BE2C (cell line): ENCODE measurements at regions not wholly inside any gene's neighbourhood (a gene's known extent, or its start where the extent isn't known, plus 50 kb on each side); places are given as distances from the start of the nearest gene placed in this dataset.
A peak's percentile ranks its signal among the peaks of the same experiment; 100 is the strongest.

Experiments used
- DNase-seq: peaks from one replicate; pipeline ENCODE4 v3.0.0-alpha.2; 2020
- H3K27me3 ChIP-seq: fragments of 250-450 bp; sonication (Bioruptor Pico); 2 replicates; pipeline ENCODE4 v1.5.1; 2020; ENCODE audit warnings: mild to moderate bottlenecking
- H3K36me3 ChIP-seq: fragments of 250-450 bp; sonication (Bioruptor Pico); 2 replicates; pipeline ENCODE4 v1.5.1; 2020; ENCODE audit warnings: mild to moderate bottlenecking
- H3K4me1 ChIP-seq: fragments of 250-450 bp; sonication (Bioruptor Pico); 2 replicates; pipeline ENCODE4 v1.5.1; 2020
- H3K4me3 ChIP-seq: 2 replicates; pipeline ENCODE4 v1.5.1; 2011; ENCODE audit warnings: low read depth, low read length
- H3K9me3 ChIP-seq: fragments of 250-450 bp; sonication (Bioruptor Pico); 2 replicates; pipeline ENCODE4 v1.5.1; 2020
- TF ChIP-seq, protein P1 (sequence below): IDR thresholded peaks from 2 replicates; pipeline ENCODE4 v1.5.1; 2012; ENCODE audit warnings: mild to moderate bottlenecking, low read depth, low read length

DNA sequence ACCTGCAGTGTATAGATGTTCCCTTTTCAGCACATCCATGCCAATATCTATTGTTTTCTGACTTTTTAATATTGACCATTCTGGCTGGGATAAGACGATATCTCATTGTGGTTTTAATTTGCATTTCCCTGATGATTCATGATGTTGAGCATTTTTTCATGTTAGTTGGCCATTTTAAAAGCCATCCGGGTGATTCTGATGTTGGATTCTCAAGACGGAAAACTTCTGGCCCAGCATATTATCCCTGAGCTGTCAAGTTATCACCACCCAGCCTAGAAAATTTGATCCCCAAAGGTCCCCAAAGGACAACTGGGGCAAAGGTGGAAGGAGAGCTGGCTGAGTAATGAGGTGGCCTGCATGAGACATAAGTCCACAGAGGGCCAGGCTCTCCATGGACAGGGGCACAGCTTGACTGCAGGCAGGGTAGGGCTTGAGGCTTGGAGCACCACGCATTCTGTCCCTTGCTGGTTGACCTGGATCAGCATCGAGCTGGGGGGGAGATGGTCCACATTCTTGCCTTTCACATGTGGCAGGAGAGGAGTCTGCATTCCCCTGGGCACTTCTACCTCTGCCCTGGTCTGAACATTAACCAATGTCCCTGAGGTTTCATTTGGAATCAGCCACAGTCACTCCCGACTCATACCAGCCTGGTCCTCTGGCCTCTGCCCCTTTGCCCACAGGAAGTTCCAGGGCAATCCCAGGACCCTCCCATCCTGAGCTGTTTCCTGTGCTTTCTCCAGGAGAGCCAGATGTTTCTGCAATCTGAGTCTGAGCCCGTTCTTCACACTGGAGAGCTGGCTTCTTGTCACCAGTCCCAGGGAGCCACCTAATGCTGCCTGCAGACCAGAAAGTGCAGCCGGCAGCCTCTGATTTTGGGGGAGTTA lies 69.2 kb downstream of the ISG20 start:
- Histone ChIP-seq H3K4me1 (no peaks in the 10 kb centered on the region), H3K4me3 (peak overlapping the region; percentile 15; the same call in 1 of the 2 replicates), H3K27me3 (peaks cover 9% of the 10 kb centered on the region), H3K36me3 (no peaks in the 10 kb centered on the region), H3K9me3 (no peaks in the 10 kb centered on the region)
- TF ChIP-seq, protein P1, sequence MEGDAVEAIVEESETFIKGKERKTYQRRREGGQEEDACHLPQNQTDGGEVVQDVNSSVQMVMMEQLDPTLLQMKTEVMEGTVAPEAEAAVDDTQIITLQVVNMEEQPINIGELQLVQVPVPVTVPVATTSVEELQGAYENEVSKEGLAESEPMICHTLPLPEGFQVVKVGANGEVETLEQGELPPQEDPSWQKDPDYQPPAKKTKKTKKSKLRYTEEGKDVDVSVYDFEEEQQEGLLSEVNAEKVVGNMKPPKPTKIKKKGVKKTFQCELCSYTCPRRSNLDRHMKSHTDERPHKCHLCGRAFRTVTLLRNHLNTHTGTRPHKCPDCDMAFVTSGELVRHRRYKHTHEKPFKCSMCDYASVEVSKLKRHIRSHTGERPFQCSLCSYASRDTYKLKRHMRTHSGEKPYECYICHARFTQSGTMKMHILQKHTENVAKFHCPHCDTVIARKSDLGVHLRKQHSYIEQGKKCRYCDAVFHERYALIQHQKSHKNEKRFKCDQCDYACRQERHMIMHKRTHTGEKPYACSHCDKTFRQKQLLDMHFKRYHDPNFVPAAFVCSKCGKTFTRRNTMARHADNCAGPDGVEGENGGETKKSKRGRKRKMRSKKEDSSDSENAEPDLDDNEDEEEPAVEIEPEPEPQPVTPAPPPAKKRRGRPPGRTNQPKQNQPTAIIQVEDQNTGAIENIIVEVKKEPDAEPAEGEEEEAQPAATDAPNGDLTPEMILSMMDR, result no peak
- DNase-seq, result no peak

DNA sequence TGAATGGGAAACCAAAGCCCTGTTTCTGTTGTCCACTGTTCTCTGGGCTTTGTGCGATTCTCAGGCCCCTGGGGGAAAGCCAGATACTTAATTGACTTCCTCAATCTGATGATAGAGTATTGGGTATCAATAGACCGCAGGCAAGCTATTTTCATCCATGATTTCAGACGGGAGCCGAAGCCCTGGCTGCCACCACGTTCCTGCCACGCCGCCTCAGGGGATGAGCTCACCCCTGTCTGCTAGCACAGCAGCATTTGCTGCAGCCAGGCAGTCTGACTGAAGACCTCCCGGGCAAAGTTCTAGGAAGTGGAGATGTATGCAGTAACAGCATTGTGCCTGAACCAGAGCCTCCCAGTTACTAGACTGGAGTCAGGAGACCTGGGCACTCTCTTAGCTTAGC lies 69.8 kb downstream of the ISG20 start:
- TF ChIP-seq, protein P1, result no peak
- peak; percentile 62 for DNase-seq
- no peaks in the 10 kb centered on the region for H3K9me3 ChIP-seq
- H3K27me3 ChIP-seq, result peaks cover 9% of the 10 kb centered on the region
- H3K4me1 ChIP-seq, result no peaks in the 10 kb centered on the region
- H3K4me3 ChIP-seq, result peak overlapping the region; percentile 15; the same call in 1 of the 2 replicates
- no peaks in the 10 kb centered on the region for H3K36me3 ChIP-seq

DNA sequence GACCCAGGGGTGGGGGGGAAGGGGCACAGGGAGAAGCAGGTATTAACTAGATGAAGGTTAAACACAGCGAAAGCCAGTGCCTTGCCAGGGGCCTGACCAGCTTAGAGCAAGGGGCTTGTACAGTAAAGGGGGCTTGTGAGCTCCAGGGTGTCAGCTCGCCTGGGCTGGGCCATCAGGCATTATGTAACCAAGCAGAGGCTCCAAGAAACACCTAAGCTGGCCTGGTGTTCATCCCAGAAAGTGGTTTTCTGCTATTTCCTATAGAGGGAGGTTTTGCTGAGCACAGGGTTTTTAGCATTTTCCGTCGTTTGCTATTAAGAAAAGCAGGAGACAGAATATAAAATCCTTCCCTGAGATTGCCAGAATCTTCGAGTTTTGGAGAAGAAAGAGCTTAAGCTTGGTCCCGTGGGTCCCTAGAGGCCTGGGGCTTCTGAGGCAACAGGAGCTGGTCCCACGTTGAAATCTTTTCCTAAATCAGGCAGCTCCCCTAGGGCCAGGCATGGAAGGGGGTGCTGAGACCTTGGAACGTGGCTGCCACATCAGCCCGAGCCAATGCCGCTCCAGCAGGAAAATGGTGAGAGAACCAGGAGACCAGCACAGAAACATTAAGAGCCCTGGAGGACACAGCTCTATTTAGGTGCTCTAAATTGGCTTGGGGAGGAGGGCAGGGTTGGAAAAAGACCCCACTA lies 71.4 kb downstream of the ISG20 start:
- TF ChIP-seq, protein P1, result no peak
- Histone ChIP-seq H3K4me1 (no peaks in the 10 kb centered on the region), H3K4me3 (no peak overlapping the region), H3K9me3 (no peaks in the 10 kb centered on the region), H3K36me3 (no peaks in the 10 kb centered on the region), H3K27me3 (peaks cover 9% of the 10 kb centered on the region)
- DNase-seq, result no peak

DNA sequence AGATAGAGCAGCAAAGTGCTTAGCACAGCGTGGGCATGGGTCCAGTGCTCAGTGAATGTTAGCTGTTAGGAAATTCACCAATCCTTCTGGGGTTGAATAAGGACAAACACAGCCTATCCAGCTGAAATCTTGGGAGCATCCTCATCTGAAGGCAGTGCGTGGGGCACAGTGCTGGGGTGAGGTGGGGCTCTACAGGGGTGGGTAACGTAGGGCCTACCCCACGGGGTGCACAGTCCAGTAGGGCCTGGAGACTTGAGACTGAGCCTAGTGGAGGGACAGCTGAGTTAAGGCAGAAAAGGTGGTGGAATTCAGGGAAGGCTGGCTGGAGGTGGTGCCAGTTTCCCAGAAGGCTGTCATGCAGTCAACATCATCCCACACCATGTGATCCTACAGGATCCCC lies 73.0 kb downstream of the ISG20 start:
- H3K4me1 ChIP-seq, result no peaks in the 10 kb centered on the region
- H3K27me3 ChIP-seq, result peaks cover 5% of the 10 kb centered on the region; the same call in 1 of the 2 replicates
- no peak for DNase-seq
- H3K9me3 ChIP-seq, result no peaks in the 10 kb centered on the region
- TF ChIP-seq, protein P1, result no peak
- no peak overlapping the region for H3K4me3 ChIP-seq
- H3K36me3 ChIP-seq, result no peaks in the 10 kb centered on the region

DNA sequence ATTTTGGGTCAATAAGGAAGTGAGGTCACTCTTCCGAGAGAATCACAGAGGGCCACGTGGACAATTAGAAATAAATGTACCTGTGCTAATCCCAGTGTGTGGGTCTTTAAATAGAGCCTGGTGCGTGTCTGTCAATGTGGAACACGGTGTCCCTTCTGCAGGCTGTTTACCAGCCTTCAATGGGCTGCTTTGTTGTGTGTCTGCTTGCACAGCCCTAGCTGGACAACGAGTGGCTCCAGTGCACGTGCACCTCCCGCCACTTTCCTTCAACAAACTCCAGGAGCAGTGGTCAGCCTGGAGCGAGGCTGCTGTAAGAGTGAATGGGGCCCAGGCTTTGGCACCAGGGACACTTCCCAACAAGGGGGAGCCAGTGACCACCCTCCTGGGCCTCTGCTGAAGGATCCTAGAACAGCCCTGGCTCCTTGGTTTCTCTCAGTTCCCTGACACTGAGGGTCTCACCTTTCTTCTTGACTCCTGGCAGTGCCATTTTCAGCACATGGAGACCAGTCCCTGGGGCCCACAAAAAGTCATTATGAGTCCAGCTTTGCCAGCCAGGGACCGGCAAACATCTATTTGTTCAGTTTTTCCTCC lies 76.1 kb downstream of the ISG20 start:
- Histone ChIP-seq H3K36me3 (no peaks in the 10 kb centered on the region), H3K4me1 (no peaks in the 10 kb centered on the region), H3K4me3 (no peak overlapping the region), H3K9me3 (no peaks in the 10 kb centered on the region), H3K27me3 (peaks cover 5% of the 10 kb centered on the region; the same call in 1 of the 2 replicates)
- DNase-seq, result no peak
- TF ChIP-seq, protein P1, result no peak
